IMR-90 (cell line): ENCODE measurements at regions not wholly inside any gene's neighbourhood (a gene's known extent, or its start where the extent isn't known, plus 50 kb on each side); places are given as distances from the start of the nearest gene placed in this dataset.
"Not testable (repeated sequence)": the region's sequence is repeated elsewhere in the genome, so short reads cannot be mapped to it uniquely, and the experiment has no call there.

Experiments used
- ATAC-seq: fragments of 200-7000 bp; cut with Tn5 transposase; 2 replicates; pipeline ENCODE4 v1.9.1; 2020; ENCODE audit warnings: low read depth, mild to moderate bottlenecking, moderate library complexity
- BruUV-seq: library from RNA; stranded (reverse); fragments of 400-500 nt; replicated peaks from 2 replicates; lab custom pipeline; 2021; lab: Mats Ljungman, UMichigan
- CTCF ChIA-PET: fragments of 300-600 bp; formaldehyde crosslinking; extraction: SDS; loops from one replicate; lab custom pipeline; 2021; ENCODE audit warnings: antibody characterized with exemption; lab: Yijun Ruan, JAX
- POLR2A ChIA-PET: fragments of 300-600 bp; sonication (Branson Sonifier 250); formaldehyde crosslinking; loops from one replicate; lab custom pipeline; 2022; ENCODE audit warnings: antibody characterized with exemption; ENCODE audit not compliant: unreplicated experiment; lab: Charles Lee
- DNase-seq: peaks from one replicate; pipeline ENCODE4 v3.0.0; 2013
- H2AFZ ChIP-seq: replicated peaks from 2 replicates; pipeline ENCODE3; 2013; ENCODE audit warnings: low read length, mild to moderate bottlenecking; ENCODE audit not compliant: poor library complexity
- H2AK5ac ChIP-seq: 2 replicates; pipeline ENCODE4 v1.6.1; 2013; ENCODE audit warnings: low read depth, low read length, inconsistent platforms
- H2AK9ac ChIP-seq: replicated peaks from 2 replicates; pipeline ENCODE3; 2013; ENCODE audit warnings: mild to moderate bottlenecking, low read depth, low read length, moderate library complexity; ENCODE audit not compliant: poor library complexity
- H2BK120ac ChIP-seq: 2 replicates; pipeline ENCODE4 v1.6.1; 2013; ENCODE audit warnings: low read depth, low read length, inconsistent platforms
- H2BK15ac ChIP-seq: 3 replicates; pipeline ENCODE4 v1.6.1; 2013; ENCODE audit warnings: low read depth, low read length, inconsistent platforms
- H2BK20ac ChIP-seq: 2 replicates; pipeline ENCODE4 v1.6.1; 2013; ENCODE audit warnings: low read depth, mild to moderate bottlenecking, inconsistent platforms, low read length, moderate library complexity
- H2BK5ac ChIP-seq: 2 replicates; pipeline ENCODE4 v1.6.1; 2013; ENCODE audit warnings: mild to moderate bottlenecking, low read depth, low read length, inconsistent platforms; ENCODE audit not compliant: poor library complexity, severe bottlenecking
- H3K14ac ChIP-seq: replicated peaks from 2 replicates; pipeline ENCODE4 v1.6.1; 2013; ENCODE audit warnings: low read depth, low read length, inconsistent platforms
- H3K18ac ChIP-seq: 2 replicates; pipeline ENCODE4 v1.6.1; 2013; ENCODE audit warnings: low read depth, low read length, control low read depth
- H3K23ac ChIP-seq: 2 replicates; pipeline ENCODE4 v1.6.1; 2013; ENCODE audit warnings: low read depth, low read length, inconsistent platforms
- H3K27ac ChIP-seq: 2 replicates; pipeline ENCODE4 v1.5.1; 2013; ENCODE audit warnings: mild to moderate bottlenecking, control low read depth, low read length; ENCODE audit not compliant: insufficient read depth
- H3K27me3 ChIP-seq: 2 replicates; pipeline ENCODE4 v1.6.1; 2013; ENCODE audit warnings: low read length; ENCODE audit not compliant: control insufficient read depth, insufficient read depth
- H3K36me3 ChIP-seq: 2 replicates; pipeline ENCODE4 v1.6.1; 2013; ENCODE audit warnings: low read length, mixed read lengths; ENCODE audit not compliant: control insufficient read depth, insufficient read depth
- H3K4ac ChIP-seq: 2 replicates; pipeline ENCODE4 v1.6.1; 2013; ENCODE audit warnings: low read depth, low read length, inconsistent platforms
- H3K4me1 ChIP-seq: 2 replicates; pipeline ENCODE4 v1.6.1; 2013; ENCODE audit warnings: low read length, mixed read lengths; ENCODE audit not compliant: control insufficient read depth, insufficient read depth
- H3K4me2 ChIP-seq: 2 replicates; pipeline ENCODE4 v1.6.1; 2013; ENCODE audit warnings: low read depth, mild to moderate bottlenecking, control low read depth, low read length, moderate library complexity
- H3K4me3 ChIP-seq: 2 replicates; pipeline ENCODE4 v1.5.1; 2013; ENCODE audit warnings: low read depth, mild to moderate bottlenecking, control low read depth, low read length, moderate library complexity; ENCODE audit not compliant: insufficient read depth
- H3K56ac ChIP-seq: 2 replicates; pipeline ENCODE4 v1.6.1; 2013; ENCODE audit warnings: low read length, inconsistent platforms; ENCODE audit not compliant: insufficient read depth; ENCODE audit errors: extremely low read depth
- H3K79me1 ChIP-seq, 2 experiments: 2 replicates each; pipeline ENCODE4 v1.6.1; 2013; ENCODE audit warnings: low read length in 2 of 2, inconsistent platforms in 1 of 2, low read depth in 1 of 2
- H3K9ac ChIP-seq: 2 replicates; pipeline ENCODE4 v1.6.1; 2013; ENCODE audit warnings: low read depth, low read length, control low read depth
- H3K9me1 ChIP-seq: 2 replicates; pipeline ENCODE4 v1.6.1; 2013; ENCODE audit warnings: low read length, inconsistent platforms; ENCODE audit not compliant: insufficient read depth
- H3K9me3 ChIP-seq: 2 replicates; pipeline ENCODE4 v1.6.1; 2013; ENCODE audit warnings: low read length; ENCODE audit not compliant: control insufficient read depth, insufficient read depth
- H4K20me1 ChIP-seq: 2 replicates; pipeline ENCODE4 v1.6.1; 2013; ENCODE audit warnings: low read length, inconsistent platforms; ENCODE audit not compliant: insufficient read depth
- H4K5ac ChIP-seq: 2 replicates; pipeline ENCODE4 v1.6.1; 2013; ENCODE audit warnings: mild to moderate bottlenecking, low read depth, low read length, control low read depth
- H4K8ac ChIP-seq, 2 experiments: 2 replicates each; pipeline ENCODE4 v1.6.1; 2013; ENCODE audit warnings: low read depth in 2 of 2, low read length in 2 of 2, control low read depth in 1 of 2, inconsistent platforms in 1 of 2
- H4K91ac ChIP-seq: 2 replicates; pipeline ENCODE4 v1.6.1; 2013; ENCODE audit warnings: low read depth, low read length, inconsistent platforms; ENCODE audit not compliant: insufficient read depth
- USF2 ChIP-seq: fragments of 150-350 bp; IDR thresholded peaks from 2 replicates; pipeline ENCODE4 v1.6.1; 2017; ENCODE audit warnings: mild to moderate bottlenecking, antibody characterized with exemption, low read length, low read depth
- WGBS, 2 experiments: methylation state at CpG; one replicate each; pipeline versions ENCODE4 v1.1.5 to v1.1.7; 2013; ENCODE audit warnings: missing lambda C conversion rate in 2 of 2; ENCODE audit not compliant: insufficient read length in 1 of 2; ENCODE audit errors: extremely low coverage in 2 of 2; 5-methylcytosine and 5-hydroxymethylcytosine counted together
- dilution Hi-C: fragments of 300-500 bp; cut with HindIII; formaldehyde crosslinking; loops from one replicate; pipeline ENCODE4 v1.14.3; 2018; ENCODE audit warnings: low sequenced_read_pairs; ENCODE audit not compliant: unreplicated experiment
- in situ Hi-C: fragments of 300-500 bp; cut with MboI; formaldehyde crosslinking; loops from 3 replicates; pipeline ENCODE4 v1.14.3; 2019; ENCODE audit warnings: low sequenced_read_pairs, inconsistent platforms, mixed read lengths
- intact Hi-C: fragments of 100-400 bp; cut with micrococcal nuclease; formaldehyde crosslinking; loops from 2 replicates; pipeline ENCODE4 v1.10.0; 2022

- in situ Hi-C loops, H4K91ac ChIP-seq, ATAC-seq, H2AK5ac ChIP-seq, H3K23ac ChIP-seq, H3K4ac ChIP-seq, H2AK9ac ChIP-seq, BruUV-seq, H3K27me3 ChIP-seq, H2BK15ac ChIP-seq, H3K9me3 ChIP-seq, H3K9me1 ChIP-seq, DNase-seq, H3K14ac ChIP-seq, H2BK20ac ChIP-seq, H2BK120ac ChIP-seq, intact Hi-C loops, H2BK5ac ChIP-seq, H3K56ac ChIP-seq, H4K20me1 ChIP-seq, H3K27ac ChIP-seq, dilution Hi-C loops, H3K79me1 ChIP-seq, POLR2A ChIA-PET, H3K4me1 ChIP-seq, CTCF ChIA-PET, H3K18ac ChIP-seq, H3K36me3 ChIP-seq: not testable (repeated sequence)
- no CpG with 5 or more reads among the region's 16 CpGs for WGBS, 2 experiments
- Histone ChIP-seq H3K4me3 (peak overlapping the region; percentile 43), H4K5ac (peak overlapping the region; percentile 5; the same call in 1 of the 2 replicates), H3K4me2 (peak overlapping the region; percentile 95), H4K8ac (peak overlapping the region in 1 of 2 experiments; percentile 63; a peak in 1 of 4 replicates), H3K9ac (peak overlapping the region; percentile 38; the same call in 1 of the 2 replicates), H2AFZ (peak overlapping the region; percentile 84)
- TF ChIP-seq USF2: peak; percentile 23; the same call in 1 of the 2 replicates
These were observed 63.0 kb upstream of the AGTPBP1 start for GRCh38 chr9:85804847-85805133.
